DOHH2 (cell line): ENCODE measurements at regions not wholly inside any gene's neighbourhood (a gene's known extent, or its start where the extent isn't known, plus 50 kb on each side); places are given as distances from the start of the nearest gene placed in this dataset.

Experiments used
- H3F3A ChIP-seq: fragments of 200-600 bp; sonication (generic), shearing (Covaris generic); 2 replicates; pipeline ENCODE4 v1.6.0; 2016; ENCODE audit warnings: antibody characterized with exemption, mild to moderate bottlenecking; ENCODE audit not compliant: control insufficient read depth, insufficient read depth
- H3K27ac ChIP-seq: fragments of 200-600 bp; sonication (generic); 2 replicates; pipeline ENCODE4 v1.5.1; 2014; ENCODE audit warnings: low read depth, mild to moderate bottlenecking, low read length, moderate library complexity
- H3K27me3 ChIP-seq: fragments of 200-600 bp; sonication (generic); 2 replicates; pipeline ENCODE4 v1.6.1; 2014; ENCODE audit warnings: mild to moderate bottlenecking, low read length, mixed read lengths; ENCODE audit not compliant: control insufficient read depth
- H3K36me3 ChIP-seq: fragments of 200-600 bp; sonication (generic); 2 replicates; pipeline ENCODE4 v1.6.1; 2014; ENCODE audit warnings: mild to moderate bottlenecking, low read length, moderate library complexity, mixed read lengths; ENCODE audit not compliant: control insufficient read depth
- H3K4me1 ChIP-seq: fragments of 200-600 bp; sonication (generic); 2 replicates; pipeline ENCODE4 v1.6.1; 2014; ENCODE audit warnings: mild to moderate bottlenecking, low read length, mixed read lengths; ENCODE audit not compliant: control insufficient read depth
- H3K4me2 ChIP-seq: fragments of 200-600 bp; sonication (generic); 2 replicates; pipeline ENCODE4 v1.6.0; 2014; ENCODE audit warnings: mild to moderate bottlenecking, low read length, moderate library complexity
- H3K4me3 ChIP-seq: fragments of 200-600 bp; sonication (generic); 2 replicates; pipeline ENCODE4 v1.5.1; 2014; ENCODE audit warnings: mild to moderate bottlenecking, low read length, mixed read lengths
- H3K79me2 ChIP-seq: fragments of 200-600 bp; sonication (generic); 2 replicates; pipeline ENCODE4 v1.6.1; 2014; ENCODE audit warnings: mild to moderate bottlenecking, low read length, mixed read lengths; ENCODE audit not compliant: control insufficient read depth
- H3K9me2 ChIP-seq: fragments of 200-600 bp; sonication (generic); replicated peaks from 2 replicates; pipeline ENCODE4 v1.6.1; 2014; ENCODE audit warnings: mild to moderate bottlenecking, low read length, mixed read lengths; ENCODE audit not compliant: control insufficient read depth
- H3K9me3 ChIP-seq: fragments of 200-600 bp; sonication (generic); 2 replicates; pipeline ENCODE4 v1.6.1; 2014; ENCODE audit warnings: antibody characterized with exemption, low read length, mixed read lengths; ENCODE audit not compliant: control insufficient read depth, insufficient read depth
- H4K20me1 ChIP-seq: fragments of 200-600 bp; sonication (generic); 2 replicates; pipeline ENCODE4 v1.6.0; 2014; ENCODE audit warnings: low read depth, mild to moderate bottlenecking, antibody characterized with exemption, low read length, moderate library complexity; ENCODE audit not compliant: control insufficient read depth, insufficient read depth
- EZH2phosphoT487 ChIP-seq: fragments of 200-600 bp; sonication (generic); IDR thresholded peaks from 2 replicates; pipeline ENCODE4 v1.6.1; 2017; ENCODE audit warnings: borderline replicate concordance, mild to moderate bottlenecking, antibody characterized with exemption, low read length, moderate library complexity, mixed read lengths
- TF ChIP-seq, protein P1 (sequence below): fragments of 200-600 bp; sonication (generic); IDR thresholded peaks from one replicate; pipeline ENCODE4 v1.5.1; 2014; ENCODE audit warnings: antibody characterized with exemption, mild to moderate bottlenecking, low read depth, low read length; ENCODE audit not compliant: poor library complexity, severe bottlenecking

DNA sequence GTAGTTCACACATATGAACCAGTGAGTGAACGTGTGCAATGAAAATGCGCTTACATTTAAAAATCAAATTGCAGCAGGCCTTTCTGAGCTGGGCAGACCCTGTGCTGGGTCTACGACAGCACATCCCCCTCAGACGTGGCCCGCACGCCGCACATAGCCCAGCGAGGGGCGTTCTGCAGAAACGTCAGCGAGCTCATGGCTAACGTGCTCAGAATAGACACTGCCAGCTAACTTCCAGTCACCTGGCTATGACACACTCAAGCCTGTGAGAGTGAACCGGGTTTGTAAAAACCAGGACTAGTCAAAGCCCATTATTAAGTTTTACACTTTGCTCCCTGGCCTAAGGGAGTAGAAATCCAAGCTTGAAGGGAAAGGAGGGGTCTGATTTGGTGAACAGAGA, 108.1 kb upstream of the INSIG1 start:
- no peaks in the 10 kb centered on the region for H3K36me3 ChIP-seq
- H3F3A ChIP-seq, result no peaks in the 10 kb centered on the region
- peaks cover 36% of the 10 kb centered on the region for H3K9me3 ChIP-seq
- H3K9me2 ChIP-seq, result no peaks in the 10 kb centered on the region
- H4K20me1 ChIP-seq, result no peaks in the 10 kb centered on the region
- no peaks in the 10 kb centered on the region for H3K27me3 ChIP-seq
- no peak for TF ChIP-seq EZH2phosphoT487
- TF ChIP-seq, protein P1, sequence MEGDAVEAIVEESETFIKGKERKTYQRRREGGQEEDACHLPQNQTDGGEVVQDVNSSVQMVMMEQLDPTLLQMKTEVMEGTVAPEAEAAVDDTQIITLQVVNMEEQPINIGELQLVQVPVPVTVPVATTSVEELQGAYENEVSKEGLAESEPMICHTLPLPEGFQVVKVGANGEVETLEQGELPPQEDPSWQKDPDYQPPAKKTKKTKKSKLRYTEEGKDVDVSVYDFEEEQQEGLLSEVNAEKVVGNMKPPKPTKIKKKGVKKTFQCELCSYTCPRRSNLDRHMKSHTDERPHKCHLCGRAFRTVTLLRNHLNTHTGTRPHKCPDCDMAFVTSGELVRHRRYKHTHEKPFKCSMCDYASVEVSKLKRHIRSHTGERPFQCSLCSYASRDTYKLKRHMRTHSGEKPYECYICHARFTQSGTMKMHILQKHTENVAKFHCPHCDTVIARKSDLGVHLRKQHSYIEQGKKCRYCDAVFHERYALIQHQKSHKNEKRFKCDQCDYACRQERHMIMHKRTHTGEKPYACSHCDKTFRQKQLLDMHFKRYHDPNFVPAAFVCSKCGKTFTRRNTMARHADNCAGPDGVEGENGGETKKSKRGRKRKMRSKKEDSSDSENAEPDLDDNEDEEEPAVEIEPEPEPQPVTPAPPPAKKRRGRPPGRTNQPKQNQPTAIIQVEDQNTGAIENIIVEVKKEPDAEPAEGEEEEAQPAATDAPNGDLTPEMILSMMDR, result no peak
- H3K4me3 ChIP-seq, result no peak overlapping the region
- H3K4me2 ChIP-seq, result no peak overlapping the region
- H3K27ac ChIP-seq, result no peak overlapping the region
- H3K4me1 ChIP-seq, result peaks cover 19% of the 10 kb centered on the region
- no peaks in the 10 kb centered on the region for H3K79me2 ChIP-seq

DNA sequence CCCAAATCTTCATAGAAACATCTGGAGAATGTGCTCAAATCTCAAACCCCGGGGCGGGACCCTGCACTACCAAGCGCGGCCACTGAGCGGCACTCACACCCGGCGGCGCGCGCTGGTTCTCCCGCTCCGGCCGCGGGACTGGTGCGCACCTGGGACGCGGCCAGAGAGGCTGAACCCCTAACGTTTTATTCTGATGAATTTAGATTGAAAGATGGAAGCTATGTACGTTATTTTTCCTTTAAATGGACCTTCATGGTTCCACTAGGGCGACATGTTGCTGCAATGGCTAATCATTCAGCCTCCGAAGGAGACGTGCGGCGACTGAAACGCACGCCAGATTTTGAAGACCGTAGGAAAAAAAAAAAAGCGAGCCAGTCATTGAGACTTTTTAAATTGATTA, 107.0 kb upstream of the INSIG1 start:
- Histone ChIP-seq H3K9me3 (peaks cover 25% of the 10 kb centered on the region), H3K27me3 (no peaks in the 10 kb centered on the region), H3K4me2 (peak overlapping the region; percentile 11), H3K4me3 (no peak overlapping the region), H4K20me1 (no peaks in the 10 kb centered on the region), H3F3A (no peaks in the 10 kb centered on the region), H3K27ac (no peak overlapping the region), H3K9me2 (no peaks in the 10 kb centered on the region), H3K4me1 (peaks cover 19% of the 10 kb centered on the region), H3K79me2 (no peaks in the 10 kb centered on the region), H3K36me3 (no peaks in the 10 kb centered on the region)
- TF ChIP-seq, protein P1, result peak; percentile 95
- TF ChIP-seq EZH2phosphoT487, result no peak

DNA sequence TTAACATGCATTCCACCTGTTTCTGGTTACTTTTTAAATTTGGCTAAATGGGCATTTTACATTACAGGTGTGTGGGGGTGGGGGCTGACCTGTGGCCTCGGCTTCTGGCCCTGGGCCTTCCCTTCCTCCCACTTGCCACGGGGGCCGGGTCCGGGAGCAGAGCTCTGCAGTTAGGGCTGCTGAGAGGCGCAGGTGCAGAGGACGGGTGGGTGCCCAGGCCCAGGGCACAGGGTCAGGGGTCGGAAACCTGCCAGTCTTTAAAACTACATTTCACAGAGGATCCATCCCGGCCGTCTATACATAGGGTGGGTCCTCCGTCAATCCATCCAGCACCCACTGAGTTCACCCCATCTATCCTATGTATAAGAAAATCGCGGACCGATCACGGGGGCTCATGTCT, 106.5 kb upstream of the INSIG1 start:
- TF ChIP-seq, protein P1, result no peak
- no peak for TF ChIP-seq EZH2phosphoT487
- no peak overlapping the region for H3K4me3 ChIP-seq
- H3K4me2 ChIP-seq, result peak overlapping the region; percentile 11; the same call in 1 of the 2 replicates

More for the DNA sequence above, 106.5 kb upstream of the INSIG1 start:
- no peak overlapping the region for H3K27ac ChIP-seq
- H3K36me3 ChIP-seq, result no peaks in the 10 kb centered on the region
- no peaks in the 10 kb centered on the region for H3K9me2 ChIP-seq
- H3K27me3 ChIP-seq, result no peaks in the 10 kb centered on the region
- no peaks in the 10 kb centered on the region for H3K79me2 ChIP-seq
- H3K9me3 ChIP-seq, result peaks cover 23% of the 10 kb centered on the region
- no peaks in the 10 kb centered on the region for H4K20me1 ChIP-seq
- no peaks in the 10 kb centered on the region for H3F3A ChIP-seq
- peaks cover 19% of the 10 kb centered on the region for H3K4me1 ChIP-seq
